ENCODE measurements at regions not wholly inside any gene's neighbourhood (a gene's known extent, or its start where the extent isn't known, plus 50 kb on each side); places are given as distances from the start of the nearest gene placed in this dataset.
A peak's percentile ranks its signal among the peaks of the same experiment; 100 is the strongest.

- TF ChIP-seq ZBTB43 (CRISPR knock-in tag; conservative IDR thresholded peaks at IDR 0.05) (no peak), ZNF7 (CRISPR knock-in tag; IDR thresholded peaks at IDR 0.05) (no peak)
Observed at GRCh38 chr22:22769434-22770279, 118.0 kb upstream of the IGLL5 start (continued).

- peak; percentile 30 for DNase-seq (ENCODE audit: low spot score)
- TF ChIP-seq, protein P1, sequence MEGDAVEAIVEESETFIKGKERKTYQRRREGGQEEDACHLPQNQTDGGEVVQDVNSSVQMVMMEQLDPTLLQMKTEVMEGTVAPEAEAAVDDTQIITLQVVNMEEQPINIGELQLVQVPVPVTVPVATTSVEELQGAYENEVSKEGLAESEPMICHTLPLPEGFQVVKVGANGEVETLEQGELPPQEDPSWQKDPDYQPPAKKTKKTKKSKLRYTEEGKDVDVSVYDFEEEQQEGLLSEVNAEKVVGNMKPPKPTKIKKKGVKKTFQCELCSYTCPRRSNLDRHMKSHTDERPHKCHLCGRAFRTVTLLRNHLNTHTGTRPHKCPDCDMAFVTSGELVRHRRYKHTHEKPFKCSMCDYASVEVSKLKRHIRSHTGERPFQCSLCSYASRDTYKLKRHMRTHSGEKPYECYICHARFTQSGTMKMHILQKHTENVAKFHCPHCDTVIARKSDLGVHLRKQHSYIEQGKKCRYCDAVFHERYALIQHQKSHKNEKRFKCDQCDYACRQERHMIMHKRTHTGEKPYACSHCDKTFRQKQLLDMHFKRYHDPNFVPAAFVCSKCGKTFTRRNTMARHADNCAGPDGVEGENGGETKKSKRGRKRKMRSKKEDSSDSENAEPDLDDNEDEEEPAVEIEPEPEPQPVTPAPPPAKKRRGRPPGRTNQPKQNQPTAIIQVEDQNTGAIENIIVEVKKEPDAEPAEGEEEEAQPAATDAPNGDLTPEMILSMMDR (CRISPR knock-in tag; IDR thresholded peaks at IDR 0.05) = peak; percentile 74
- TF ChIP-seq SP5 (CRISPR knock-in tag; IDR thresholded peaks at IDR 0.05; ENCODE audit: borderline replicate concordance, low read depth) (peak; percentile 27; the same call in 1 of the 2 replicates), STAG1 (CRISPR knock-in tag; IDR thresholded peaks at IDR 0.05) (peak; percentile 20; the same call in 1 of the 2 replicates), NR2F6 (IDR thresholded peaks at IDR 0.05) (peak; percentile 63; the same call in 1 of the 2 replicates), NR2F6 (CRISPR knock-in tag; IDR thresholded peaks at IDR 0.05) (peak; percentile 57; the same call in 1 of the 2 replicates), ZNF670 (CRISPR knock-in tag; IDR thresholded peaks at IDR 0.05; ENCODE audit: borderline replicate concordance) (no peak), SATB2 (CRISPR knock-in tag; IDR thresholded peaks at IDR 0.05) (no peak), ZKSCAN5 (CRISPR knock-in tag; IDR thresholded peaks at IDR 0.05) (no peak), SMC3 (IDR thresholded peaks at IDR 0.05; ENCODE audit: low read length) (peak; percentile 44; the same call in 1 of the 2 replicates), RXRB (CRISPR knock-in tag; IDR thresholded peaks at IDR 0.05; ENCODE audit: borderline replicate concordance) (0 out of 2 replicates have a peak, but pooled peaks have one; percentile 30), XRCC5 (optimal IDR thresholded peaks at IDR 0.05; ENCODE audit: low read length) (peak; percentile 54), ZBTB21 (CRISPR knock-in tag; IDR thresholded peaks at IDR 0.05) (no peak), NR2F1 (CRISPR knock-in tag; IDR thresholded peaks at IDR 0.05) (peak in 1 of 2 experiments; percentile 33; a peak in 1 of 4 replicates), SKIL (CRISPR knock-in tag; IDR thresholded peaks at IDR 0.05; ENCODE audit: borderline replicate concordance) (no peak)
- TF ChIP-seq, protein P2, sequence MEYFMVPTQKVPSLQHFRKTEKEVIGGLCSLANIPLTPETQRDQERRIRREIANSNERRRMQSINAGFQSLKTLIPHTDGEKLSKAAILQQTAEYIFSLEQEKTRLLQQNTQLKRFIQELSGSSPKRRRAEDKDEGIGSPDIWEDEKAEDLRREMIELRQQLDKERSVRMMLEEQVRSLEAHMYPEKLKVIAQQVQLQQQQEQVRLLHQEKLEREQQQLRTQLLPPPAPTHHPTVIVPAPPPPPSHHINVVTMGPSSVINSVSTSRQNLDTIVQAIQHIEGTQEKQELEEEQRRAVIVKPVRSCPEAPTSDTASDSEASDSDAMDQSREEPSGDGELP (IDR thresholded peaks at IDR 0.05; ENCODE audit: borderline replicate concordance, low read depth) = peak; percentile 68
Observed at GRCh38 chr22:22770280-22770871, 117.2 kb upstream of the IGLL5 start.

More at GRCh38 chr22:22770280-22770871, 117.2 kb upstream of the IGLL5 start:
- ATAC-seq (peak; percentile 90), FAIRE-seq (peak; percentile 68)
- in situ Hi-C loops (cut with HindIII; ENCODE audit: extremely low pct_ligation_motif_present, low pct_unique_long_range_greater_than_20kb) (no loop called here), intact Hi-C loops (cut with micrococcal nuclease; ENCODE audit: unreplicated experiment) (no loop called here)
- CTCF ChIA-PET (ENCODE audit: low intra/inter-chr PET ratio, low total read pairs) = interaction anchor here (1.3 kb wide), 1 partner anchor 114 kb away, joined by 3 read pairs; no protein-coding TSS in a partner anchor
- 3% methylated on average over 4 of the region's 4 CpGs for WGBS (ENCODE audit: low lambda C conversion rate)
- H3K27ac ChIP-seq (ENCODE audit: extremely low read length, insufficient read depth, low read length) = no peak overlapping the region
- no peaks in the 10 kb centered on the region for H3K9me3 ChIP-seq (ENCODE audit: low read length)
- no peaks in the 10 kb centered on the region for H3K79me2 ChIP-seq (ENCODE audit: insufficient read depth, low read length)
- POLR2A ChIA-PET = no interaction called here
- no peak overlapping the region for H3K9ac ChIP-seq (ENCODE audit: insufficient read depth, low read depth, low read length)
- no peaks in the 10 kb centered on the region for H3K36me3 ChIP-seq (replicated peaks in 1 of 2; ENCODE audit: control insufficient read depth in 1 of 2, insufficient read depth in 2 of 2, low read length in 2 of 2)
- no peaks in the 10 kb centered on the region for H4K20me1 ChIP-seq (ENCODE audit: insufficient read depth, low read length)
- no peaks in the 10 kb centered on the region for H3K4me1 ChIP-seq (ENCODE audit: insufficient read depth, low read length)
- no peak overlapping the region for H3K4me2 ChIP-seq (ENCODE audit: low read depth, low read length)
- peaks cover 1 to 11% of the 10 kb centered on the region in 2 experiments; a peak in 3 of 5 replicates for H3K27me3 ChIP-seq (ENCODE audit: control insufficient read depth in 1 of 2, insufficient read depth in 2 of 2, low read length in 2 of 2)
- no TSS peak for BruUV-seq (replicated peaks)
- H2AFZ ChIP-seq (ENCODE audit: low read length) = no peak overlapping the region
- no peak overlapping the region for H3K4me3 ChIP-seq (replicated peaks in 1 of 3; ENCODE audit: insufficient read depth in 1 of 3, low read depth in 2 of 3, low read length in 3 of 3)

All from HepG2 (cell line).